ENCODE measurements at regions not wholly inside any gene's neighbourhood (a gene's known extent, or its start where the extent isn't known, plus 50 kb on each side); places are given as distances from the start of the nearest gene placed in this dataset.

DNA sequence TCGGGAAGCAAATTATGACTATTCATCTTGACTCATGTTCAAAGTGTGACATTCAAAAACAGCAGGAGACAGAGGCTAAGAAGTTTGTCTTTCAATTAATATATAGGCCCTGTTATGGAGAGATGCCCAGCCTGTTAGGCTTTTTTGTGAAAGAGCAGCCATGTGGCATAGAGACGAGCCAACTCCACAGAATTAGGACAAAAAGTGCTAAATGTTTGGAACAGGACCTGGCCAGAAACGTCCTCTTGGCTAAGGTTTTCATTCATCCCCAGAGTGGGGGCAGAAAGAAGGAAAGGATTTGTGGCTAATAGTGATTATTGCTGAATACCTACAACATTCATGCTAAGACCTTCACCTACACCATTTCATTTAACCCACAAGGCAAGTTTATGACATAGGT is 324.7 kb upstream of the NPVF start:
- DNase-seq (ENCODE audit: low spot score): no peak

GRCh38 chr7:25553580-25554291 is 325.4 kb upstream of the NPVF start:
- DNase-seq (ENCODE audit: low spot score): no peak

- no peak for DNase-seq (ENCODE audit: low spot score)
Observed at GRCh38 chr7:25557379-25557917, 329.2 kb upstream of the NPVF start.

- DNase-seq (ENCODE audit: low spot score): no peak
Observed at GRCh38 chr7:25557930-25558329, 329.6 kb upstream of the NPVF start.

DNA sequence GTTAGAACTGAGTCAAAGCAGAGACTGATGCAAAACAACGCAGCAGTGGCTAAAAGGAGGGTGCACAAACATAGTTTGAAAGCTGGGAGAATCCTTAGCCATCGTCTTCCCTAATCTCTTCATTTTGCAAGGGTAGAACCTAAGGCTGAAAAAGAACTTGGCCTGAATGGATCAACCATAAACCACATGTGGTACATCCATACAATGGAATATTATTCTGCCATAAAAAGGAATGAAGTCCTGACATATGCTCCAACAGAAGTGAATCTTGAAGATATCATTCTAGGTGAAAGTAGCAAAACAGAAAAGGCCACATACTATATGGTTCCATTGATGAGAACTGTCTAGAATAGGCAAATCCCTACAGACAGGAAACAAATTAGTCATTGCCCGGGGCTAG is 330.3 kb upstream of the NPVF start:
- DNase-seq (ENCODE audit: low spot score): no peak

DNA sequence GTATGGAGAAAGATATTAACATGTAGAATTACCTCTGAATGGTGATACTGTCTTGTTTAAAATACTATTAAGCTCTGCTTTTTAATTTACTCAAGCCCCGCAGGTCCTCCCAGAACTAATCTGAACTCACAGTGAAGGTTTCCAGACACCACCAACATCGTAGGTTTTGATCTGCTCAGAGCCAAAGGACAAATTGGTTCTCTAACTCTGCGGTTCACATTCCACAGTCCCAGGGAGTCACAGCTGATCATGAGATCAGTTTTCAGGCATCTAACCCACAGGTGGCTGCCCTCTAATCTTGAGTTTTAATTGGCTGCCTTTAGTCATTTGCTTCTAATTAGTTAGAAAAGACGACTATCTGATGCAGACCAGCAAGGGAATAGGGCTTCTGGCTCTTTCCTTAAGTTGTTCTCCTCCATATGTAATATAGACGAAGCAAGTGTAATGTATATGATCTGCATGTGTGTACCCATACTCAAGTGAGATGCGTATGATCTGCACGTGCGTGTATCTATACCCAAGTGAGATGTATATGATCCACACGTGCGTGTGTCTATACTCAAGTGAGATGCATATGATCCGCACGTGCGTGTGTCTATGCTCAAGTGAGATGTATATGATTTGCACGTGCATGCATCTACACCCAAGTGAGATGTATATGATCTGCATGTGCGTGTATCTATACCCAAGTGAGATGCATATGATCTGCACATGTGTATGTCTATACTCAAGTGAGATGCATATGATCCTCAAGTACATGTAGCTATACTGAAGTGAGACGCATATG is 331.5 kb upstream of the NPVF start:
- DNase-seq (ENCODE audit: low spot score): no peak

GRCh38 chr7:25562673-25563182 is 334.4 kb upstream of the NPVF start:
- no peak for DNase-seq (ENCODE audit: low spot score)

DNA sequence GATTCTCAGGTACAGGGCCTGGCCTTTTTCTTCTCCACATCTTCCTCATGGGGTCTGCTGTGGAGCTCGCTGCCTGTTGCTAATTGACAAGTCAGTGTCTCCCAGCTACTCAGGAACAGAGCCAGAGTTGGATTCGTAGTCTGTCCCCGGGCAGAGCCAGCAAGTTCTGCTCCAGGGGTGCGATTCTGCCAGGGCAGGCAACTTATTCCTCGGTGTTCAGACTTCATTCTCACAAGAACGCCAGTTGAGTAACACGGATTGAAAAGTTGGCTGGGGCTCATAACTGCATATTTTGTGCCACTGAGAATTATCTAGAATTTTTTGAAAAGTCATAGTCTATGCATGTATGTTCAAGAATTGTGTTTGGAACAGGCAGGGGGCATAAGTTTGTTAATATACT is 336.7 kb upstream of the NPVF start:
- DNase-seq (ENCODE audit: low spot score): no peak

DNA sequence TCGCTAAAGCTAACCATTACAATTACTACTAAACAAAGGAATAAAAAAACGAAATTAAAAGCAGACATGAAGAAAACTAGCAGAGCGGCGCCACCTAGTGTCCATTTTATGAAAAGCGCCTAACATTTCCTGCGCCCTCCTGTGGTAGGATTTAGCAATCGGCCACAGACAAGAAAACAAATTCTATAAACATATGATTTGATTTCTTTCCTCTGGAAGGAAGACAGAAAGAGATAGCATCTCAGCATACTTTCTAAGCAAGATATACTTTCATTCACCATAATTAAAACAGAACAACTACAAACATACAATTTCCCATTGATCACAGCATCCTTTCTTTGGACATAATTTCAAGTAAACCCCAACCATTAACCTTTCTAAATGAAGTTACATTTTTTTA is 337.7 kb upstream of the NPVF start:
- DNase-seq (ENCODE audit: low spot score): peak; percentile 67

- DNase-seq (ENCODE audit: low spot score): no peak
Observed at GRCh38 chr7:25567430-25567829, 339.1 kb upstream of the NPVF start.

- DNase-seq (ENCODE audit: low spot score): no peak
Observed at GRCh38 chr7:25569765-25570164, 341.5 kb upstream of the NPVF start.

GRCh38 chr7:25572423-25572822 is 344.1 kb upstream of the NPVF start:
- no peak for DNase-seq (ENCODE audit: low spot score)

GRCh38 chr7:25574828-25575227 is 346.5 kb upstream of the NPVF start:
- no peak for DNase-seq (ENCODE audit: low spot score)

GRCh38 chr7:25575634-25576033 is 347.3 kb upstream of the NPVF start:
- DNase-seq (ENCODE audit: low spot score): no peak

DNA sequence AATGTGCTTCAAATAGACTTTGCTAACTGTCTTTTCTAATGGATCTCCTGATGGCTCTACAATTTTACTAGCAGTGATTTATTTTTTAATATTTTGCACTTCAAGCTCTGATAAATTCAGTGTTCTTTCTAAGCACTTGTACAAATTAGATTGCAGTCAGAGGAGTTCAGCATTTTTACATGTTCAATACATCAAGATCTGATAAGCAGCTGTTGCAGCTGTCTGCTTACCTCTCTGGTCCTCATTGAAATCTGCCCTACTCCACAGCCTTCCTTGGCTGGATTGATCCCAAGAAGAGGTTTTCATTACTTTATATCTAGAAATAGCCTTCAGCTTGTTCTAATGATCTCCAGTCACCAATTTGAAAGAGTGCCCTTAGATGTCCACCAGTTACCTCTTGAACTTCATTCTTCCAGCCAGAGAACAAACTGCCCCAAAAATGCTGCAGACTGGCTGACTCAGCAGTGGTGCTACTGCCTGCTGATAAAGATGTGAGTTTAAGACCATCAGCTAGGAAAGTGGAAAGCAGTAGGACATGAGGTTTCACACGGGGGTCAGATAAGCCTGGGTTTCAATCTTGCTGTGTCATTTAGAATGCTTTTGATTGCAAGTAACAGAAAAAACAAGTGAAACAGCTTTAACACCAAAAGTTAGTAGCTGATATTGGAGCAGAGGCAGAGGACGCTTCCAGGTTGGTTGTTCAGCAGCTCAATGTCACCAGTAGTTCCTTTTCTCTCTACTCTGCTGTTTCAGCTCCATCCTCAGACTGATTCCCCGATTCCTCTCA is 350.9 kb upstream of the NPVF start:
- no peak for DNase-seq (ENCODE audit: low spot score)

DNA sequence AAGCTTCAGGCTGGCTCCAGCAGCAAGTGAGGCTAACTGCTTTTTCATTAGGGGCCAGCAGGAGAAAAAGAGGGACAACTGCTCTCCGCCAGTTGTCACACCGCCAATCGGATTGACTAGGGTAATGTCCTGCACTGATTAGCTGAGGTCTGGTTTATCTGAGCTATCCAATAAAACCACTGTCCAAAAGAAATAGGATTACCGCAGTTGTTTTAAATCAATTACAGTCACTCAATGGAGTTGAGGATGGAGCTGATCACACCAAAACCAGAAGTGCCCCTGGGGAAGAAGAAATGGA is 351.4 kb upstream of the NPVF start:
- DNase-seq (ENCODE audit: low spot score): no peak

DNA sequence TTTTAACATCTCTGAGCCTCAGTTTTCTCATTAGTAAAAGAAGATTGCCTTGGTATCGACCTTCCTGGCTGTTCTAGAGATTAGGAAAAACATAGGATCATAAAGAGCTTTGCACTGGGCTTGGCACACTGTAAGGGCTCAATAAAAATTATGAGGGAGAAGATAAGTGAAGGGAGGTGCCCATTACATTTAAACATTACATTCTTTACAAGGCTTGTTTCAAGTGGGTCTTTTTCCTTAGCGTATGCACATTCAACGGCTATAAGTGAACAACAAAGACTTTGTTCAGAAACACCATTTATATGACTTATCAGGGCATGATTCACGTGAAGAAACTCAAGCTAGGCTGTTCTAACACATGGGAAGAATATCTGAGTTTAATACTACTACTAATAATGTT is 351.9 kb upstream of the NPVF start:
- DNase-seq (ENCODE audit: low spot score): no peak

GRCh38 chr7:25583621-25584020 is 355.3 kb upstream of the NPVF start:
- no peak for DNase-seq (ENCODE audit: low spot score)

- DNase-seq (ENCODE audit: low spot score): no peak
Observed at GRCh38 chr7:25584112-25584938, 356.0 kb upstream of the NPVF start.

- no peak for DNase-seq (ENCODE audit: low spot score)
Observed at GRCh38 chr7:25586513-25586912, 358.2 kb upstream of the NPVF start.

GRCh38 chr7:25594122-25594521 is 365.8 kb upstream of the NPVF start:
- no peak for DNase-seq (ENCODE audit: low spot score)

DNA sequence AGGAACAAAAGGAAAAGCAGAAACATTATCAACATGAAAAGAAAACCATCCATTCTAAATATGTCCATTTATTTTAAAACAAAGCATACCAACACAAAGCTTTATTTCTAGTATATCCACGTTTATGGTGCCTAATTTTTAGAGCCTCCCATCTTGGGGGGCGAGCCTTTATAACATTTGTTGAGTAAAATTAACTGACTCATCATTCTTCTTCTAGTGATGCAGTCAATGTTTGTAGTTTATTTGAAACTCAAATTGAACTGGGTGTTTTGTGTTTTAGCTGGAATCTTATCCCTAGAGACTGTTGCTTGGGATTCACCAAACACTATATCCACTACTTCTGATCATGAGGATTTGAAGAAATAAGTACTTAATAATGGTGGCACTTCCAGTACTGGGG is 366.4 kb upstream of the NPVF start:
- no peak for DNase-seq (ENCODE audit: low spot score)
